K562 (cell line): ENCODE measurements at regions not wholly inside any gene's neighbourhood (a gene's known extent, or its start where the extent isn't known, plus 50 kb on each side); places are given as distances from the start of the nearest gene placed in this dataset.

Experiments used
- ATAC-seq: fragments of 200-7000 bp; cut with Tn5 transposase; 3 replicates; pipeline ENCODE4 v1.9.1; 2020; ENCODE audit warnings: moderate library complexity
- BruUV-seq: library from RNA; stranded (reverse); fragments of 400-500 nt; replicated peaks from 2 replicates; lab custom pipeline; 2021; lab: Mats Ljungman, UMichigan
- CTCF ChIA-PET: fragments of 300-600 bp; formaldehyde crosslinking; extraction: SDS; loops from one replicate; lab custom pipeline; 2021; ENCODE audit warnings: low intra/inter-chr PET ratio; lab: Yijun Ruan, JAX
- POLR2A ChIA-PET: fragments of 300-600, 350-650 bp; sonication (Branson Sonifier 250); formaldehyde crosslinking; extraction: SDS; loops from one replicate; lab custom pipeline; 2021; ENCODE audit warnings: antibody characterized with exemption, inconsistent platforms; lab: Yijun Ruan, JAX
- DNase-seq, 4 experiments: peaks; one replicate each; pipeline versions ENCODE4 v3.0.0 to v3.0.0-alpha.2; 2011 to 2018; ENCODE audit warnings: low spot score in 3 of 4, mixed read lengths in 3 of 4; ENCODE audit errors: extremely low read depth in 1 of 4
- FAIRE-seq: peaks from 2 replicates; lab custom pipeline; 2011; peaks lifted over from hg19 to GRCh38; lab: Jason Lieb, UNC
- H2AFZ ChIP-seq: 2 replicates; pipeline ENCODE4 v1.6.0; 2011; ENCODE audit warnings: low read depth, low read length, control low read depth, inconsistent platforms
- H3K27ac ChIP-seq: fragments of 200-600 bp; 3 replicates; pipeline ENCODE4 v1.8.0; 2011; ENCODE audit warnings: low read depth, mild to moderate bottlenecking, control low read depth, inconsistent platforms, low read length, moderate library complexity, mixed read lengths; ENCODE audit errors: extremely low read depth
- H3K27me3 ChIP-seq, 2 experiments: fragments of 300-600 bp in 1 of 2; 2 replicates in 1 of 2; 3 replicates in 1 of 2; pipeline versions ENCODE4 v1.6.0 to v1.8.0; 2011; ENCODE audit warnings: inconsistent platforms in 2 of 2, low read length in 2 of 2, mild to moderate bottlenecking in 1 of 2, mixed read lengths in 1 of 2, moderate library complexity in 1 of 2; ENCODE audit not compliant: control insufficient read depth in 2 of 2, insufficient read depth in 2 of 2
- H3K36me3 ChIP-seq: fragments of 300-600 bp; 3 replicates; pipeline ENCODE4 v1.8.0; 2011; ENCODE audit warnings: mild to moderate bottlenecking, low read length, inconsistent platforms; ENCODE audit not compliant: control insufficient read depth, insufficient read depth
- H3K4me1 ChIP-seq, 2 experiments: fragments of 200-600 bp in 1 of 2; replicated peaks in 1 of 2; 2 replicates in 1 of 2; 3 replicates in 1 of 2; pipeline versions ENCODE4 v1.5.1 to v1.8.0; 2011; ENCODE audit warnings: inconsistent platforms in 2 of 2, low read length in 2 of 2, mild to moderate bottlenecking in 1 of 2, mixed read lengths in 1 of 2, moderate library complexity in 1 of 2; ENCODE audit not compliant: control insufficient read depth in 2 of 2, insufficient read depth in 2 of 2
- H3K4me2 ChIP-seq: 2 replicates; pipeline ENCODE4 v1.6.1; 2011; ENCODE audit warnings: low read length, control low read depth, inconsistent platforms, mixed read lengths; ENCODE audit not compliant: insufficient read depth
- H3K4me3 ChIP-seq: fragments of 200-600 bp; sonication (generic), shearing (Covaris generic); 2 replicates; pipeline ENCODE4 v1.5.1; 2016; ENCODE audit warnings: control low read depth, inconsistent platforms
- H3K79me2 ChIP-seq: fragments of 200-600 bp; 3 replicates; pipeline ENCODE4 v1.8.0; 2011; ENCODE audit warnings: low read length, inconsistent platforms; ENCODE audit not compliant: control insufficient read depth, insufficient read depth
- H3K9ac ChIP-seq, 2 experiments: 2 replicates each; pipeline versions ENCODE4 v1.6.0 to v1.6.1; 2011; ENCODE audit warnings: low read depth in 2 of 2, low read length in 2 of 2, control low read depth in 1 of 2, inconsistent platforms in 1 of 2, mild to moderate bottlenecking in 1 of 2, mixed read lengths in 1 of 2; ENCODE audit not compliant: insufficient read depth in 1 of 2
- H3K9me1 ChIP-seq: one replicate; pipeline ENCODE4 v1.6.0; 2011; ENCODE audit warnings: inconsistent platforms, mild to moderate bottlenecking, low read length, moderate library complexity; ENCODE audit not compliant: control insufficient read depth, insufficient read depth
- H3K9me3 ChIP-seq: replicated peaks from 2 replicates; pipeline ENCODE4 v1.5.1; 2011; ENCODE audit warnings: low read depth, low read length, inconsistent platforms; ENCODE audit not compliant: control insufficient read depth, insufficient read depth
- H4K20me1 ChIP-seq: replicated peaks from 2 replicates; pipeline ENCODE4 v1.6.1; 2011; ENCODE audit warnings: low read length, inconsistent platforms, mixed read lengths; ENCODE audit not compliant: control insufficient read depth, insufficient read depth
- ARHGAP35 ChIP-seq: fragments of 450-650 bp; IDR thresholded peaks from 2 replicates; pipeline ENCODE4 v1.6.1; 2018; ENCODE audit not compliant: partially characterized antibody
- CHCHD3 ChIP-seq: fragments of 250-450 bp; sonication (Bioruptor Pico); IDR thresholded peaks from 2 replicates; pipeline ENCODE4 v2.1.2; 2022; ENCODE audit warnings: mild to moderate bottlenecking
- DEAF1 ChIP-seq: fragments of 450-650 bp; formaldehyde crosslinking; IDR thresholded peaks from 2 replicates; pipeline ENCODE4 v1.4.0; 2020; ENCODE audit warnings: mild to moderate bottlenecking, moderate library complexity
- EGR1 ChIP-seq: fragments of 450-650 bp; conservative IDR thresholded peaks from 2 replicates; pipeline ENCODE4 v1.6.1; 2017; ENCODE audit warnings: mild to moderate bottlenecking
- ELF4 ChIP-seq: fragments of 450-650 bp; formaldehyde crosslinking; IDR thresholded peaks from 2 replicates; pipeline ENCODE4 v1.4.0; 2022; ENCODE audit warnings: missing genetic modification characterization
- FOXA3 ChIP-seq, 2 experiments: fragments of 450-650 bp in 1 of 2; sonication (generic) in 1 of 2; formaldehyde crosslinking; IDR thresholded peaks in 1 of 2; conservative IDR thresholded peaks in 1 of 2; 2 replicates each; pipeline versions ENCODE4 v1.4.0 to v1.8.0; 2020 to 2022; ENCODE audit warnings: mild to moderate bottlenecking in 2 of 2, missing genetic modification reagents in 1 of 2
- MCM3 ChIP-seq: fragments of 450-650 bp; IDR thresholded peaks from 2 replicates; pipeline ENCODE4 v1.6.1; 2016
- MTA3 ChIP-seq: fragments of 450-650 bp; formaldehyde crosslinking; IDR thresholded peaks from 2 replicates; pipeline ENCODE4 v1.6.1; 2017; ENCODE audit warnings: mild to moderate bottlenecking, borderline replicate concordance
- NRF1 ChIP-seq, 2 experiments: fragments of 450-650 bp; IDR thresholded peaks in 1 of 2; conservative IDR thresholded peaks in 1 of 2; 2 replicates each; pipeline ENCODE4 v1.6.1; 2014; ENCODE audit warnings: mild to moderate bottlenecking in 2 of 2
- SFPQ ChIP-seq: fragments of 200-400 bp; formaldehyde crosslinking; IDR thresholded peaks from 2 replicates; pipeline ENCODE4 v1.6.1; 2017; ENCODE audit warnings: mild to moderate bottlenecking, low read depth, low read length, moderate library complexity
- SP1 ChIP-seq: sonication (generic); formaldehyde crosslinking; IDR thresholded peaks from 2 replicates; pipeline ENCODE4 v1.8.1; 2022; ENCODE audit warnings: mild to moderate bottlenecking, missing genetic modification reagents
- TCF3 ChIP-seq: sonication (generic); formaldehyde crosslinking; IDR thresholded peaks from 2 replicates; pipeline ENCODE4 v1.4.0; 2020; ENCODE audit warnings: mild to moderate bottlenecking, missing genetic modification reagents
- TEAD1 ChIP-seq, 2 experiments: fragments of 450-650 bp in 1 of 2; sonication (generic) in 1 of 2; formaldehyde crosslinking; IDR thresholded peaks; 2 replicates each; pipeline versions ENCODE4 v1.4.0 to v1.8.0; 2020 to 2022; ENCODE audit warnings: mild to moderate bottlenecking in 2 of 2, missing genetic modification reagents in 1 of 2
- TRIM24 ChIP-seq, 2 experiments: fragments of 450-650 bp; IDR thresholded peaks; 2 replicates each; pipeline ENCODE4 v1.6.1; 2016
- ZBTB1 ChIP-seq: sonication (generic); formaldehyde crosslinking; IDR thresholded peaks from 2 replicates; pipeline ENCODE4 v1.8.1; 2023; ENCODE audit warnings: missing genetic modification reagents, low read depth, mild to moderate bottlenecking, borderline replicate concordance
- ZNF41 ChIP-seq: fragments of 250-450 bp; sonication (Bioruptor Pico); conservative IDR thresholded peaks from 2 replicates; pipeline ENCODE4 v1.4.0; 2020; ENCODE audit warnings: mild to moderate bottlenecking
- WGBS: fragments of 100-300 bp; shearing (Covaris generic); methylation state at CpG from one replicate; pipeline ENCODE4 v1.1.6; 2016; ENCODE audit warnings: low coverage, mixed read lengths; ENCODE audit not compliant: insufficient coverage; ENCODE audit errors: missing lambda C conversion rate; 5-methylcytosine and 5-hydroxymethylcytosine counted together
- in situ Hi-C: fragments of 300-500 bp; cut with MboI; formaldehyde crosslinking; loops from 4 replicates; pipeline ENCODE4 v1.15.0; 2018; ENCODE audit warnings: inconsistent platforms, mixed read lengths
- intact Hi-C: fragments of 100-400 bp; cut with micrococcal nuclease; formaldehyde crosslinking; loops from 2 replicates; pipeline ENCODE4 v1.14.2; 2022

DNA sequence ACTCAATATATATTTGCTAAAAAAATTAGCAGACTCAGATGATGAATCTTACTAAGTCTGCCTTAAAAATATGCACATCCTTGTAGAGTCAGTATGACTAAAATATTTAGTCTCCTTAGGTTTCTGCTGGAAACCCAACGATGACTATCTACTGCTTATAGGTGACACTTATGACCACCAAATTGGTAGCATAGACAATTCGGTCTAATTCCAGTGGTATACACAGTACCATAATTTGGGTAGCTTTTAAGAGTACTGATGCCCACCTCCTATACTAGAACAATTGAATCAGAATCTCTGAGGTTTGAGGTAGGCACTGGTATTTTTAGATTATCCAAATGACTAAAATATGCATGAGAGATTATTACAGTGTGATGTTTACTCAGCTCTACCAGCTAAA is 740.8 kb upstream of the ZEB2 start:
- no peak overlapping the region for H3K9ac ChIP-seq
- ATAC-seq = no peak
- H3K9me1 ChIP-seq = no peaks in the 10 kb centered on the region
- TF ChIP-seq SP1 (no peak), CHCHD3 (CRISPR knock-in tag) (no peak), TCF3 (no peak)
- TF ChIP-seq, all 486 proteins: peak for 0
- FAIRE-seq (no peak), DNase-seq (no peak)
- Histone ChIP-seq H3K9me3 (no peaks in the 10 kb centered on the region), H3K27me3 (no peaks in the 10 kb centered on the region), H3K79me2 (no peaks in the 10 kb centered on the region), H3K4me3 (no peak overlapping the region), H3K4me2 (no peak overlapping the region), H2AFZ (no peak overlapping the region), H3K4me1 (no peaks in the 10 kb centered on the region), H4K20me1 (no peaks in the 10 kb centered on the region), H3K27ac (no peak overlapping the region), H3K36me3 (no peaks in the 10 kb centered on the region)
- ChIA-PET CTCF (no interaction called here), POLR2A (no interaction called here)
- WGBS = 22% methylated on average over 2 of the region's 2 CpGs
- intact Hi-C loops (no loop called here), in situ Hi-C loops (no loop called here)
- BruUV-seq = no TSS peak

DNA sequence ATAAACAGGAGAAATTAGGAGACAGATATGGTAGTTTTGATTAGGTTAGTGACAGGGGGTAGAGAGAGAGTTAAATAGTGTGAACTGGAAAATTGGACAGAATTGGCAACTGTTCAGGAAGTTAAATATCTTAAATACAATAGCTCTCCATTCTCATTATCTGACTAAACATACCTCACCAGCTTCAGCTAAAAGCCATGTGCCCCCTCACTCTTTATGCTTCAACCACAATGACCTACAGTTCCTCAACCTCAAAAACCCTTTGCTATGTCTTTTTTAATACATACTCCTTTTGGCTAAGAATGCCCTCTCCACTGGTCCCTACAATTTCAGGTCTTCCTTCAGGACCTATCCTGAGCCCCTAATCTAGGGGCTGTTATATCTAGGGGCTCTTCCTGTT is 740.2 kb upstream of the ZEB2 start:
- Histone ChIP-seq H3K27ac (no peak overlapping the region), H3K79me2 (no peaks in the 10 kb centered on the region), H3K4me1 (no peaks in the 10 kb centered on the region), H3K9me1 (no peaks in the 10 kb centered on the region), H3K4me2 (no peak overlapping the region), H2AFZ (peak overlapping the region; percentile 55), H3K27me3 (no peaks in the 10 kb centered on the region), H3K9ac (no peak overlapping the region), H3K9me3 (no peaks in the 10 kb centered on the region), H3K36me3 (no peaks in the 10 kb centered on the region), H4K20me1 (no peaks in the 10 kb centered on the region), H3K4me3 (no peak overlapping the region)
- intact Hi-C loops = no loop called here
- CTCF ChIA-PET = no interaction called here
- FAIRE-seq (no peak), DNase-seq (no peak), ATAC-seq (no peak)
- in situ Hi-C loops = no loop called here
- no TSS peak for BruUV-seq
- POLR2A ChIA-PET = no interaction called here
- TF ChIP-seq TRIM24 (IDR thresholded peaks at IDR 0.05) (no peak), DEAF1 (CRISPR knock-in tag) (no peak), NRF1 (conservative IDR thresholded peaks at IDR 0.05 in 1 of 2, IDR thresholded peaks at IDR 0.05 in 1 of 2) (no peak), ZBTB1 (no peak), MTA3 (no peak), FOXA3 (CRISPR knock-in tag; conservative IDR thresholded peaks at IDR 0.05 in 1 of 2, IDR thresholded peaks at IDR 0.05 in 1 of 2) (no peak), ELF4 (CRISPR knock-in tag) (no peak), TEAD1 (CRISPR knock-in tag; IDR thresholded peaks at IDR 0.05) (no peak), EGR1 (no peak), SFPQ (no peak), ZNF41 (CRISPR knock-in tag) (no peak), ARHGAP35 (no peak), MCM3 (no peak)
